HTR-8/SVneo (cell line): ENCODE measurements at regions not wholly inside any gene's neighbourhood (a gene's known extent, or its start where the extent isn't known, plus 50 kb on each side); places are given as distances from the start of the nearest gene placed in this dataset.

Experiments
- DNase-seq: peaks from one replicate; pipeline ENCODE4 v3.0.0; 2011; ENCODE audit warnings: low spot score, mixed read lengths; ENCODE audit not compliant: insufficient read length
- FAIRE-seq: peaks from 2 replicates; lab custom pipeline; 2011; peaks lifted over from hg19 to GRCh38; lab: Jason Lieb, UNC

GRCh38 chr21:35940074-35940927, 120.0 kb downstream of the SETD4 start:
- DNase-seq, result peak; percentile 48
- FAIRE-seq, result no peak

- FAIRE-seq, result no peak
- DNase-seq, result no peak
Measured at GRCh38 chr21:35938446-35938845, 121.9 kb downstream of the SETD4 start.

DNA sequence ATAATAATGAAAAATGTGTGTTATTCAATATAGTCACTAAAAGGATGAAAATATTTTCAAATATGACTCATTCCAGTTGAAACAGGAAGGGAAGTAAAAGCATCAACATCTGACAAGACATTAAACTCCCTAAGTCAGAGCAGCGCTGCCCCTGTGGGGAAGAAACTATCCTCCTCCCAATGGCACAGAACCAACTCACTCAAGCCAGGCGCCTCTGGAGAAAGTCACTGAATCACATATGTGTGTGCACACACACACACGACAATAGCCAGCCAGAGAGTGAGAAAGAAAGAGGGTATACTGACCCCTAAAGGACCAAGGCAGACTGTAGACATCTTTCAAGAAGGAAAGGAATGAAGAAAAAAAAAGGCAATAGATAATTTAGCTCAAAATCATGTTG, 126.9 kb downstream of the SETD4 start:
- FAIRE-seq, result peak; percentile 42
- peak; percentile 64 for DNase-seq

GRCh38 chr21:35932232-35932911, 128.0 kb downstream of the SETD4 start:
- DNase-seq, result peak; percentile 59
- FAIRE-seq, result no peak

- no peak for DNase-seq
- FAIRE-seq, result no peak
Measured at GRCh38 chr21:35929901-35930300, 130.4 kb downstream of the SETD4 start.

- FAIRE-seq, result no peak
- DNase-seq, result no peak
Measured at GRCh38 chr21:35927262-35927661, 133.1 kb downstream of the SETD4 start.

DNA sequence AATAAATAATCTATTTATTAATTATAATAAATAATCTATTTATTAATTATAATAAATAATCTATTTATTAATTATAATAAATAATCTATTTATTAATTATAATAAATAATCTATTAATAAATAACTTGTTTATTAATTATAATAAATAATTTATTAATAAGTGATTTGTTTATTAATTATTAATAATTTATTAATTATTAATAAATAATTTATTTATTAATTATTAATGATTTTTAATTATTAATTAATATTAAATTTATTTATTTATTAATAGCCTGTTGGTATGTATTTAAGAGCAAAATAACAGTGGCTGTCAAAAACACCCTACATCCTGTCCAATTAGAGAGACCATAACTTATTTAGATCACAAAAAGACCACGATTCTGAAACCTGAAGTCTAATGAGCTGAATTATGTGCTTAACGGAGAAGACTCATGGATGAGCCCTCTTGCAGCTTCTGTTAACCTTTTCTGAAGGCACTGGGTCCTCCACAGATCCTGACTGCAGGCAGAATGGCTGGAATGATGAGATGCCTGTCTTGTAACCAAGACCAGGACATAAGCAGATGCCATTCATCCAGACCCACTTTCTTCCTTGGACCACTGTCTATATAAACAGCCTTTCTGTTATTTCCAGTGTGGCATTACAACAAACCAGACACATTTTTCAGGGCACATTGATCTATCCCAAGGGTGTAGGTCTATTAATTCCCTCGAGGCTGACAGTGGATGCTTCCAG, 134.2 kb downstream of the SETD4 start:
- DNase-seq, result no peak
- no peak for FAIRE-seq

DNA sequence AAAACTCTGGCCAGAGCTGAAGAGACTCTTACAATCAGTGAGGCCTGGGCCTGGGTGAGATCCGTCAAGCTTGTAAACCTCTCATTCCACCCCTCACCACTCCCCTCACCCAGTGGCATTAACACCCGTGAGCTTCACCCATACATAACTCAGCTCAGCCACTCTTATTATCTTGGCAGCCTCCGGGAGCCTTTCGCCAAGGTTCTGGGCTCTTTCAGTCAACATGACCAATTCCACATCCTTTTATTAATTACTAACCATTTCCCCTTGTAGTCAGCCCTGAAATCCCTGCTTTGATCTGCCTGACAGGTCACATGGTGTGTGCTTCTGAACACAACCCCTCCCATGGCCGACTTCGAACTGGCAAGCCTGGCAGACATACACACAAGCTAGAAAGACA, 134.8 kb downstream of the SETD4 start:
- DNase-seq (peak; percentile 6), FAIRE-seq (no peak)

DNA sequence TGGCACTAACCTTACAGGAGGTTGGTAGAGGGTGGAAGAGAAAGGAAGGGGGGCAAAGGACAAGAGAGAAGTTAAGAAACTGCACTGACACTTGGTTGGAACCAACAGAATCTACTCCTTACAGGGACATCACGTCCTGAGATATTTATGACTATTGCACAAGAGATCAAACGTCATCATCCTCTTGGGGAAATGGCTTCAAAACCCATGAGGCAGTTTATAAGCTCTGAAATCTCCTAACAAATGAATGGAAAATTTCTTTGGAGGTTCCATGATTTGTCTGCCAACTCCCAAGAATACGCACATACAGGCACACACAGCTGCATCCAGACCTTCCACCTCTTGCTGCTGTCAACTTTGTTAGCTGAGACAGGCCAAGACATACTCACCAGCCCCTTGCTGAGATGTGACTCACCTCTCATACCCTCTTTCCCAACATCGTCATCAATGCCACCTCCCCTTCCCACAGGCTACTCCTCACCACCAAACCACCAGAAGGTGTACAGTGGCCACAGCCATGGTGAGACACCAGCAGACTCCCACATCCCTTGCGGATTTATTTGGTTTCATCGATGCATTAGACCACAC, 135.5 kb downstream of the SETD4 start:
- DNase-seq (peak; percentile 10), FAIRE-seq (peak; percentile 42)

DNA sequence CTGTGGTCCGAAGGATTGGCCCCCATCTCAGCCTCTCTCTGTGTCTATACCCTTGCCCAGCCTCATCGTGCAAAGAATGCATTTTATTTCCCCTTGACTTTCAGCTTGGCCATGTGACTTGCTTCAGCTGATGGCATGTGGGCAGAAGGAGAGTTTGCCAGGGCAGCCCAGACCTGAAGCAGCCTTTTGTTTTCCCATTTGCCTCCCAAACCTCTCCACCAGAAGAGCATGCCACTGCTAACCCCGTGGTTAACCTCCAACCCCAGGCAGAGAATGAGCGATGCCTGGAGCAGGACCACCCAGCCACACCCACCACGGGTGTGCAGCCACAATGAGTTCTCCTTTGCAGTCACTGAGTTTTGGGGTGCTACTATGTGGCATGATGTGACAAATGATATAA, 136.4 kb downstream of the SETD4 start:
- no peak for FAIRE-seq
- no peak for DNase-seq

DNA sequence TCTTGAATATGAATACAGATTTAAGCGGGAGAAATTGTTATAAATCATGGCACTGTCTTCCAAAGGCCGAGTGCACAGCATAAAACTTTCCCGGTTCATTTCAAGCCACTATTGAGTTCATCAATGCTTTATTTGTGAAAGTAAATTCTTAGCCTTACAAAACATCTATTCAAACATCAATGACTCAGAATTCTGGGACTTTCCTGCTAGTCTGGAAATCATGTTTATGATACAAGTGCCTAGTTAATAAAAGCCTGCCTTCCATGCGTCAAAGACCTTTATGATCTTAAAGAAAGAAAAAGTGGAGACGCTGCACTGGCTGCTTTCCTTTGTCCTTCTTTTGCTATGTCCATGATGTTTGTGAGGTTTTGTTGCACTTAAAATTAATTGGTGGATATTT, 137.7 kb downstream of the SETD4 start:
- FAIRE-seq, result no peak
- DNase-seq, result no peak

DNA sequence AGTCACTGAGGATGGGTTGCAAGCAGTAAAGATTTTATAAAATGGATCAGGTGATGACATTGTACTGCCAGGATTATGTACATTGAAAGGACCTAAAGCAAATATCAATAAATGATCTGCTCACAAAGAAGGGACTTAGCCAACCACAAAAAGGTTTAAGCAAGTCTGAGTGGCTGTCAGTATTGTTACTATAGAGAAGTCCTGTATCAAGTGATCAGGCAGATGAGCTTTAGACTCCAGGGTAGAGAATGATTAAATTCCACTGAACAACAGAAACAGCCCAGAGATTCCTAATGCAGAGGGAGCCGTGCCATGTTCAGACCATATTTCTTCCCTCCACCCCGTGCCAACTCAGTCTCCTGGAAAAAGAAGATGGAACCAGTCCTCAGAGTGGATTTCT, 138.9 kb downstream of the SETD4 start:
- no peak for DNase-seq
- no peak for FAIRE-seq

DNA sequence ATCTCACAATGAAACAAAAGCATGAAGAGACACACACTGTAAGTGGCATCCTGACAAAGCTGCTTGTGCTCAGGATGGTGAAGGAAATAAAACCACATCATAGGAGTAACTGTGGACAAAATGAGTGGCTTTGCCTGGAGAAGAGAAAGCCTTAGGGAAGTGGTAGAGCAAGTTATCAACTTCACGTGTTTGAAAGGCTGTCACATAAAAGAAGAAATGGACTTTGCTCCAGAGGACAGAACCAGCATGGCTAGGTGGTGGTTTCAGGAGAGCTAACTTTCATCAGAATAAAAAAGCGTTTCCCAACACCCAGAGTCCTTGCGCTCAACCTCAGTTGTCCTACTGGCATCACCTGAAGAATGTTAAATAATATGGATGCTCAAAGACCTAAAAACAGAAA, 139.9 kb downstream of the SETD4 start:
- DNase-seq, result no peak
- FAIRE-seq, result no peak

DNA sequence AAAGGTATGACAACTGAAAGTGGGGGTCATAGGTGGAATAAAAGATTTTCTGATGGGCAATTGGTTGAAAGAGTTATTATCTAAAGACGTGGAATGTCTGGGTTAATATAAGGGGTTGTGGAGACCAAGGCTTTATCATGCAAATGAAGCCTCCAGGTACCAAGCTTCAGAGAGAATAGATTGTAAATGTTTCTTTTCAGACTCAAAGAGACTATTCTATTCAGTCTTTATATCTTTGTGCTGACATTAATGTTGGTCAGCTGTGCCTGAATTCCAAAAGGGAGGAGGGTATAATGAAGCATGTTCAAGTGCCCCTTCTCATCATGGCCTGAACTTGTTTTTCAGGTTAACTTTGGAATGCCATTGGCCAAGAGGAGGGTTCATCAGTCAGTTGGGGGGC, 145.3 kb downstream of the SETD4 start:
- no peak for FAIRE-seq

GRCh38 chr21:35911412-35912191, 148.7 kb downstream of the SETD4 start:
- FAIRE-seq, result no peak

More for the DNA sequence above, 145.3 kb downstream of the SETD4 start:
- no peak for DNase-seq

DNA sequence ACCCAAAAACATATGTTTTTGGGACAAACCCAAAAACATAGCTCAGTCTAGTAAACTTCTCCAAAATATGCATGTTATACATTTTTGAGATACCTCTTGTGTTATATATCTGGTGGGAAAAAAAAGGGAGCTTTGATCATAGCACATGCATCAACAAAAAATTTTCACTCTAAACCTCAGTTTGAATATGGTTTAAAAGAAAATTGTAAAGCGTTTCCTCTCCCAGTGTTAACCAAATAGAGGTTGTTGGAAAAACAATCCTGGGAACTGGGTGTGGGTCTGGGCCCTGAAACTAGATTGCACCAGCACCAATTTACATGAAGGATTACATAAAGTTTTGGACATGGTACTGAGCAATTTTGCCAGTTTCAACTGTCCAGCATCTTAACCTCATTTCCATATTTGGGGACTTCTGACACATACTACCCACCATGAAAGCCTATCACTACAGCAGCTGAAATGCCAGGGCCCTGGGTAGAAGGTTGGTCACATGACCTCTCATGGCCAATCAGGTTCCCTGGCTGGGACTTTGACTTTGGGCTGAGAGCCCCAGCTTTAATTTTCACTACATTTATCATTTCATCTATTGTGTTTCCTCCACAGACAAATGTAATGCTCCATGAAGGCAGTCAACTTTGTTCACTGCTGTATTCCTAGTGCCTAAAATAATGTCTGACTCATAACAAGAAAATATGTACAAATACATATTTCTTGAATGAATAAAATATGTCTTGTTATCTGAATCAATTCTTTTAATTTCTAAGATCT, 150.7 kb downstream of the SETD4 start:
- FAIRE-seq (no peak), DNase-seq (no peak)

More at GRCh38 chr21:35911412-35912191, 148.7 kb downstream of the SETD4 start:
- no peak for DNase-seq

DNA sequence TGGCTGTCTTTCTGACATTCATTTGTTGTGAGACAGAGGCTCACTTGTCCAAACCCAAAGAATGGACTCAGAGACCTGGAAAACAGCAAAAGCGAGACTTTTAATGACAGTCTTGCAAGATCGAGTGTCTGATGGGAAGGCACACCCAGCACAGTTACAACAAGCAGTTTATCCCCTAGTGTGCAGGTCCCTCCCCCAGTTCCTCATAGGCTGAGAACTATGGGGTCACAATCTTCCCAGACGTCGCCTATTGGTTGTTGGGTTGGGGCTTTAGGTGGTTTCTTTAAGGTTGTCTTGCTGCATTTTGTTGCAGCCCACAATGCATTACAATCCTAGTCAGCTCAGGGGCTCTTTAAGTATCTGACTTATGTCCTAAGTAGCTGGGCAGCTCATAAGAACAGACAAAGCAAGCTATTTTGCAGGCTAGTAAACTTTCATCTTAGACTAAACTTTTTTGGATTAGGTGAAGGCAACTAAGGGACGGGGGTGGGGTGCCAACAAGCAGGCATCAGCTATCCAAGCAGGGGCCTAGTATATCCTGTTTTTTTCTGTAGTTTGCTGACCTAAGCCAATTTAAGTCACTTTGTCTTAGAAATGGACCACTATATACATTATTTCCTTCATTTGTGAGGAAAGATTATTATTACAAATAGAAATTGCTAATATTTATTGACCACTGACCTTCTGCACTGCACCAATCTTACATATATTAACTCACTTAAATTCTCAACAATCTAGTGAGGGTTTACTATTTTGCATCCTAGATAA, 151.8 kb downstream of the SETD4 start:
- FAIRE-seq (no peak), DNase-seq (no peak)

DNA sequence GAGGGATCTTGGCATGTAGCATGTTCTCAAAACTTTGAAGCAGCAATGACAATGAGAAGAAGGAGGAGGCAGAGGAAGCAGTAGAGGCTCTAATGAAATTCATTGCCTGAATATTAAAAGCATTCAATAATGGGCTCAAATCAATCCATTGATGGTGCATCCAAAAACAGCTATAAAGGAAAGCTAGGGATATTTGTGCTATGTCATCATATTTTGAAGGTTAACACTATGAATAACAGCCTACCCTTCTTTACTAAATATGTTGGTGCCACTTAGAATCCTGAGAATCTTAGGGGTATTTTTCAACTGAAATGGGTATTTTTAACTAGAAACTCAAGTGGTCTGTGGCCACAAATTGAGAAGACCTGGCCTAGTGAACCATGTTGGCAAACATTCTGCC, 153.7 kb downstream of the SETD4 start:
- FAIRE-seq (no peak), DNase-seq (no peak)
